HEK293 (cell line): ENCODE measurements at regions not wholly inside any gene's neighbourhood (a gene's known extent, or its start where the extent isn't known, plus 50 kb on each side); places are given as distances from the start of the nearest gene placed in this dataset.
A peak's percentile ranks its signal among the peaks of the same experiment; 100 is the strongest.

ENCODE experiments used
- CTCF ChIA-PET: fragments of 350-600 bp; formaldehyde crosslinking; extraction: SDS; loops from one replicate; lab custom pipeline; 2021; ENCODE audit warnings: antibody characterized with exemption; lab: Yijun Ruan, JAX
- POLR2A ChIA-PET: fragments of 300-600 bp; formaldehyde crosslinking; extraction: SDS; loops from one replicate; lab custom pipeline; 2020; ENCODE audit warnings: antibody characterized with exemption, inconsistent platforms; lab: Yijun Ruan, JAX
- H3K27ac ChIP-seq: fragments of 200-500 bp; sonication (Bioruptor generic); 2 replicates; pipeline ENCODE4 v1.5.1; 2014; ENCODE audit warnings: low read depth, low read length, control low read depth, inconsistent platforms; ENCODE audit errors: extremely low read depth
- H3K36me3 ChIP-seq, 2 experiments: fragments of 200-500 bp in 1 of 2; sonication (Bioruptor generic) in 1 of 2; 1 replicate in 1 of 2; 2 replicates in 1 of 2; pipeline ENCODE4 v1.5.1; 2014 to 2017; ENCODE audit warnings: inconsistent platforms in 2 of 2, low read length in 2 of 2; ENCODE audit not compliant: control insufficient read depth in 2 of 2, insufficient read depth in 1 of 2
- H3K4me1 ChIP-seq: fragments of 200-500 bp; sonication (Bioruptor generic); 2 replicates; pipeline ENCODE4 v1.5.1; 2014; ENCODE audit warnings: mild to moderate bottlenecking, low read length, inconsistent platforms; ENCODE audit not compliant: control insufficient read depth, insufficient read depth
- H3K4me3 ChIP-seq: 2 replicates; pipeline ENCODE4 v1.5.1; 2011; ENCODE audit warnings: low read depth, mild to moderate bottlenecking, control low read depth, low read length, moderate library complexity
- H3K9me3 ChIP-seq: fragments of 200-500 bp; sonication (Bioruptor generic); 2 replicates; pipeline ENCODE4 v1.5.1; 2014; ENCODE audit warnings: low read depth, low read length, inconsistent platforms; ENCODE audit not compliant: control insufficient read depth, insufficient read depth
- CTCF ChIP-seq: fragments of 450-650 bp; formaldehyde crosslinking; IDR thresholded peaks from 2 replicates; pipeline ENCODE4 v1.5.1; 2016; ENCODE audit warnings: missing biosample characterization, missing genetic modification characterization
- FEZF1 ChIP-seq: fragments of 450-650 bp; formaldehyde crosslinking; IDR thresholded peaks from 2 replicates; pipeline ENCODE4 v1.5.1; 2016; ENCODE audit warnings: missing biosample characterization, missing genetic modification characterization
- HOXA7 ChIP-seq: sonication (generic); formaldehyde crosslinking; IDR thresholded peaks from 2 replicates; pipeline ENCODE4 v1.8.1; 2022; ENCODE audit warnings: missing genetic modification reagents, borderline replicate concordance
- SCRT2 ChIP-seq: fragments of 450-650 bp; formaldehyde crosslinking; IDR thresholded peaks from 2 replicates; pipeline ENCODE4 v1.5.1; 2016; ENCODE audit warnings: missing biosample characterization, missing genetic modification characterization
- TRIM28 ChIP-seq: IDR thresholded peaks from 2 replicates; pipeline ENCODE4 v1.6.1; 2011; ENCODE audit warnings: low read length, control low read depth, borderline replicate concordance
- ZBTB49 ChIP-seq: fragments of 450-650 bp; formaldehyde crosslinking; IDR thresholded peaks from 2 replicates; pipeline ENCODE4 v1.5.1; 2016; ENCODE audit warnings: missing biosample characterization, missing genetic modification characterization, low read depth
- ZBTB7A ChIP-seq: fragments of 450-650 bp; formaldehyde crosslinking; IDR thresholded peaks from 2 replicates; pipeline ENCODE4 v1.5.1; 2016; ENCODE audit warnings: low read depth, missing biosample characterization, missing genetic modification characterization
- ZNF112 ChIP-seq: fragments of 450-650 bp; formaldehyde crosslinking; IDR thresholded peaks from 2 replicates; pipeline ENCODE4 v1.5.0; 2017; ENCODE audit warnings: missing biosample characterization, missing genetic modification characterization
- ZNF133 ChIP-seq: fragments of 450-650 bp; formaldehyde crosslinking; IDR thresholded peaks from 2 replicates; pipeline ENCODE4 v1.5.1; 2016; ENCODE audit warnings: missing biosample characterization, missing genetic modification characterization
- ZNF157 ChIP-seq: fragments of 450-650 bp; formaldehyde crosslinking; IDR thresholded peaks from 2 replicates; pipeline ENCODE4 v1.5.1; 2016; ENCODE audit warnings: missing biosample characterization, missing genetic modification characterization
- ZNF16 ChIP-seq: fragments of 450-650 bp; formaldehyde crosslinking; IDR thresholded peaks from 2 replicates; pipeline ENCODE4 v1.5.1; 2016; ENCODE audit warnings: low read depth, missing biosample characterization, missing genetic modification characterization
- ZNF311 ChIP-seq: fragments of 450-650 bp; formaldehyde crosslinking; IDR thresholded peaks from 2 replicates; pipeline ENCODE4 v1.5.1; 2017; ENCODE audit warnings: missing biosample characterization, missing genetic modification characterization, borderline replicate concordance
- ZNF37A ChIP-seq: fragments of 450-650 bp; IDR thresholded peaks from 2 replicates; pipeline ENCODE4 v1.5.1; 2018; ENCODE audit warnings: missing biosample characterization, missing genetic modification characterization
- ZNF398 ChIP-seq: fragments of 450-650 bp; formaldehyde crosslinking; IDR thresholded peaks from 2 replicates; pipeline ENCODE4 v1.5.1; 2017; ENCODE audit warnings: missing biosample characterization, missing genetic modification characterization
- ZNF449 ChIP-seq: fragments of 450-650 bp; formaldehyde crosslinking; IDR thresholded peaks from 2 replicates; pipeline ENCODE4 v1.5.1; 2017; ENCODE audit warnings: missing biosample characterization, mild to moderate bottlenecking, missing genetic modification characterization, moderate library complexity
- ZNF580 ChIP-seq: fragments of 450-650 bp; formaldehyde crosslinking; IDR thresholded peaks from 2 replicates; pipeline ENCODE4 v1.5.1; 2016; ENCODE audit warnings: missing biosample characterization, missing genetic modification characterization
- ZNF76 ChIP-seq: fragments of 450-650 bp; formaldehyde crosslinking; IDR thresholded peaks from 2 replicates; pipeline ENCODE4; 2016; ENCODE audit warnings: low read depth, missing biosample characterization, missing genetic modification characterization, borderline replicate concordance
- ZNF777 ChIP-seq: fragments of 450-650 bp; formaldehyde crosslinking; IDR thresholded peaks from 2 replicates; pipeline ENCODE4 v1.5.1; 2017; ENCODE audit warnings: missing biosample characterization, missing genetic modification characterization, borderline replicate concordance
- ZSCAN16 ChIP-seq: fragments of 450-650 bp; formaldehyde crosslinking; IDR thresholded peaks from 2 replicates; pipeline ENCODE4 v1.5.1; 2016; ENCODE audit warnings: missing biosample characterization, missing genetic modification characterization
- ZSCAN23 ChIP-seq: fragments of 450-650 bp; formaldehyde crosslinking; IDR thresholded peaks from 2 replicates; pipeline ENCODE4 v1.5.1; 2016; ENCODE audit warnings: missing biosample characterization, missing genetic modification characterization

GRCh38 chr19:30897034-30897433 lies 452.2 kb downstream of the TSHZ3 start:
- H3K4me3 ChIP-seq = no peak overlapping the region
- H3K4me1 ChIP-seq = no peaks in the 10 kb centered on the region
- POLR2A ChIA-PET = no interaction called here
- H3K9me3 ChIP-seq = no peaks in the 10 kb centered on the region; the same call in none of the 2 replicates
- no peaks in the 10 kb centered on the region for H3K36me3 ChIP-seq
- TF ChIP-seq ZNF37A (tag by site-specific recombination) = no peak
- no peak overlapping the region for H3K27ac ChIP-seq
- CTCF ChIA-PET = interaction anchor here (0.9 to 1.0 kb wide), 2 partner anchors 97 to 157 kb away, joined by 3 read pairs; no protein-coding TSS in a partner anchor

- no peak for TF ChIP-seq ZNF133
- TF ChIP-seq ZNF112 = no peak
- TF ChIP-seq ZBTB7A = no peak
- TF ChIP-seq ZNF777 (tag by site-specific recombination) = no peak
- no peak for TF ChIP-seq ZNF37A (tag by site-specific recombination)
- TF ChIP-seq ZNF76 = no peak
- Histone ChIP-seq H3K9me3 (no peaks in the 10 kb centered on the region; the same call in none of the 2 replicates), H3K36me3 (no peaks in the 10 kb centered on the region), H3K4me3 (no peak overlapping the region), H3K4me1 (no peaks in the 10 kb centered on the region), H3K27ac (no peak overlapping the region)
- ChIA-PET POLR2A (no interaction called here), CTCF (interaction anchor here (0.6 to 1.0 kb wide), 3 partner anchors 97 to 210 kb away, joined by 3 to 5 read pairs (median 3); no protein-coding TSS in a partner anchor)
These were observed 452.7 kb downstream of the TSHZ3 start for GRCh38 chr19:30896554-30896953.

- CTCF ChIA-PET = interaction anchor here (0.6 to 1.0 kb wide), 2 partner anchors 96 to 210 kb away, joined by 3 to 5 read pairs; no protein-coding TSS in a partner anchor
- H3K4me3 ChIP-seq = no peak overlapping the region
- no peaks in the 10 kb centered on the region; the same call in none of the 2 replicates for H3K9me3 ChIP-seq
- H3K27ac ChIP-seq = no peak overlapping the region
- no peaks in the 10 kb centered on the region for H3K4me1 ChIP-seq
- TF ChIP-seq ZNF16 (tag by site-specific recombination) (no peak), CTCF (tag by site-specific recombination) (peak; percentile 33; the same call in 1 of the 2 replicates)
- TF ChIP-seq, all 188 proteins: peak for 1
- POLR2A ChIA-PET = no interaction called here
- H3K36me3 ChIP-seq = no peaks in the 10 kb centered on the region
These were observed 453.3 kb downstream of the TSHZ3 start for GRCh38 chr19:30895946-30896345.

GRCh38 chr19:30891051-30891450 lies 458.2 kb downstream of the TSHZ3 start:
- no peak for TF ChIP-seq TRIM28
- TF ChIP-seq ZNF398 (tag by site-specific recombination) = no peak
- no peak for TF ChIP-seq ZNF311 (tag by site-specific recombination)
- no peak for TF ChIP-seq ZBTB49
- TF ChIP-seq FEZF1 (tag by site-specific recombination) = no peak
- no peak for TF ChIP-seq HOXA7 (CRISPR knock-in tag)
- no peak for TF ChIP-seq ZNF580 (tag by site-specific recombination)
- TF ChIP-seq ZSCAN16 (tag by site-specific recombination) = no peak
- TF ChIP-seq ZNF157 = no peak
- TF ChIP-seq ZSCAN23 (tag by site-specific recombination) = no peak
- no peak for TF ChIP-seq SCRT2
- no peak for TF ChIP-seq ZNF449 (tag by site-specific recombination)
- TF ChIP-seq ZNF37A (tag by site-specific recombination) = no peak
- H3K4me3 ChIP-seq = no peak overlapping the region
- ChIA-PET POLR2A (no interaction called here), CTCF (interaction anchor here (0.6 kb wide), 2 partner anchors 11 to 25 kb away, joined by 3 to 5 read pairs; no protein-coding TSS in a partner anchor)
- H3K27ac ChIP-seq = no peak overlapping the region
- no peaks in the 10 kb centered on the region for H3K36me3 ChIP-seq
- no peaks in the 10 kb centered on the region; the same call in none of the 2 replicates for H3K9me3 ChIP-seq
- H3K4me1 ChIP-seq = no peaks in the 10 kb centered on the region
